ENCODE measurements at regions not wholly inside any gene's neighbourhood (a gene's known extent, or its start where the extent isn't known, plus 50 kb on each side); places are given as distances from the start of the nearest gene placed in this dataset.

DNA sequence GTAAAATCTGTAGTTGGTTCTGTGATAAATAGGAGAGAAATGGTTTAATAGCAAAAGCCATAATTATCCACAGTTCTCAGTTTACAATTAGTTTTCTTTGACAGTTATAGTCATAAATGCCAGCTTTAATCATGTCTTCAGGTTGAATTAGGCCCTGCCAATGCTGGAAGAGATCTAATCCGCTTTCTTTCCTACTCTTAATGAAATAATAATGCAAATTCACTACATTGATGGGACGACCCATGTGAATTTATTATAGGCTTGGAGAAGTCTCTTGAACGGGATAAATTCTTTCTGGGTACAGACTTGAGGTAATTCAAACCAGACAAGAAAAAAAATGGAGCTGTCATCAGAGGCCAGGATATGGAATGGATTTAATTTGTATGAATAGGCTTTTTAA lies 950.4 kb downstream of the EFNA5 start:
- TF ChIP-seq, protein P1, sequence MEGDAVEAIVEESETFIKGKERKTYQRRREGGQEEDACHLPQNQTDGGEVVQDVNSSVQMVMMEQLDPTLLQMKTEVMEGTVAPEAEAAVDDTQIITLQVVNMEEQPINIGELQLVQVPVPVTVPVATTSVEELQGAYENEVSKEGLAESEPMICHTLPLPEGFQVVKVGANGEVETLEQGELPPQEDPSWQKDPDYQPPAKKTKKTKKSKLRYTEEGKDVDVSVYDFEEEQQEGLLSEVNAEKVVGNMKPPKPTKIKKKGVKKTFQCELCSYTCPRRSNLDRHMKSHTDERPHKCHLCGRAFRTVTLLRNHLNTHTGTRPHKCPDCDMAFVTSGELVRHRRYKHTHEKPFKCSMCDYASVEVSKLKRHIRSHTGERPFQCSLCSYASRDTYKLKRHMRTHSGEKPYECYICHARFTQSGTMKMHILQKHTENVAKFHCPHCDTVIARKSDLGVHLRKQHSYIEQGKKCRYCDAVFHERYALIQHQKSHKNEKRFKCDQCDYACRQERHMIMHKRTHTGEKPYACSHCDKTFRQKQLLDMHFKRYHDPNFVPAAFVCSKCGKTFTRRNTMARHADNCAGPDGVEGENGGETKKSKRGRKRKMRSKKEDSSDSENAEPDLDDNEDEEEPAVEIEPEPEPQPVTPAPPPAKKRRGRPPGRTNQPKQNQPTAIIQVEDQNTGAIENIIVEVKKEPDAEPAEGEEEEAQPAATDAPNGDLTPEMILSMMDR (IDR thresholded peaks at IDR 0.05; ENCODE audit: extremely low read depth, missing control alignments) = no peak
- no peak for DNase-seq (ENCODE audit: low spot score)

DNA sequence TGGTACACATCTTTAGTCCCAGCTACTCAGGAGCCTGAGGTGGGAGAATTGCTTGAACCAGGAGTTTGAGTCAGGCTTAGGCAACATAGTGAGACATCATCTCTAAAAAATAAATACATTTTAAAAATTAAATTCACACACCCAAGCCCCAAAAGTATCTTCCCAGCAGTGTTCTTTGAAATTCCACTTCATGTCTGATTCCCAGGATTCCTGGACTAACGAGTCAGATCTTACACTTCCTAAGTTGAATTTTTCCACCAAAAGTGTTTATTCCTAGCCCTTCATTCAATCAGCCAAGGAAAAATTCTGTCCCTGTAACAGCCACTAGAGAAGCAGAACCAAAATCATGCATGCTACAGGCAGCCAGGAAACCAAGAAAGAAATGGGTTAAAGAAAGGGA lies 970.9 kb downstream of the EFNA5 start:
- no peak for DNase-seq (ENCODE audit: low spot score)
- TF ChIP-seq, protein P1 (IDR thresholded peaks at IDR 0.05; ENCODE audit: extremely low read depth, missing control alignments) = no peak

DNA sequence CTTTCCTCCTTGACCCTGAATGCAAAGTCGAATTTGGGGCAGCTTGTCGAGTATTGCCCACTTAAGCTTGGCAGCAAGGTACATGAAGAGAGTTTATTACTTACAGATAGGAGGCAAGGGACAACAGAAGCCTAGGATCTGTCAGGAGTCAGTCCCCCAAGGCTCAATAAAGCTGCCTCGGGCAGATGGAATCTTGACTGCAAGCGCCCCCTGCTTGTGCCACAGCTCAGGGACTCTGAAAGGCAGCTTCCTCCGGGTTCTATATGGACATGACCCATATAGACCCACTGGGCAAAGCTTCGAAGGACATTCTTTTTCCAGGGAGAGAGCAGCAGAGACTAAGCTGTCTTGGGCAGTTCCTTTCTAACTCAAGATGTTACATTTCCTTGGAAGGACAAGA lies 971.5 kb downstream of the EFNA5 start:
- TF ChIP-seq, protein P1 (IDR thresholded peaks at IDR 0.05; ENCODE audit: extremely low read depth, missing control alignments) = no peak
- DNase-seq (ENCODE audit: low spot score) = no peak

DNA sequence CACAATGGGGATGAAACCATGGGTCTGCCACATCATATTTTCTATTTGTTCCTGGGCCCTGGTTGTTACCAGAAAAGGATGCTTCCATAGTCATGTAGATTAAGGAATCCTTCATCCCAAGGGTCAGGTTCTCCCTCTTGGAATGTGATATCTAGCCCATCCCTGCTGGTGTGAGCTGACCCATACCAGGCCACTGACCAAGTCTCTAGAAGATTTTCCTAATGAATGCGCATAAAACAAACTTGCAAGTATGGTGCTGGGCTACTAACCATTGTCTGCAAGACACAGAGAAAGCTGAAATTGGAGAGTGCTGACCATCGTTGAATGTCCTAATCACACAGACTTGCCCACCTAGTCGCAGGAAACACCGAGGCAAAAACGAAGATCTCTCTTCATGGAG lies 972.6 kb downstream of the EFNA5 start:
- no peak for DNase-seq (ENCODE audit: low spot score)
- TF ChIP-seq, protein P1 (IDR thresholded peaks at IDR 0.05; ENCODE audit: extremely low read depth, missing control alignments) = no peak

DNA sequence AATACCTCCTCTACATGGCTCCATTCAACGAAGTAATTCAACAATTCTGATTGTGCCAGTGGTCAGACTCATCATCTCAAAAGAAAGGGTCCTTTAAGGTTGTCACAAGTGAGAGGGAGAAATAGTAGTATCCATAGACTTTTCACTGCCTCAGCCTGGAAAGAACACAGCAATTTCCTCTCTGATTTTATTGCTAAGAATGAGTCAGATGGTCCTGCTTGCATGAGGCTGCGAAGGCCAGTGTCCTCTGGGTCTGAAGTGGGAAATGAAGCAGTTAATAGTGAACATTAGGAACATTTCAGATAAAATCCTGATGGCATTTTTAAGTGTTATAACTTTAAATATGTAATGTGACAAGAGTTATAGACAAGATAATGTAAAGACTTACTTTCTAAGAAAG lies 979.0 kb downstream of the EFNA5 start:
- TF ChIP-seq, protein P1 (IDR thresholded peaks at IDR 0.05; ENCODE audit: extremely low read depth, missing control alignments) = no peak
- DNase-seq (ENCODE audit: low spot score) = no peak

DNA sequence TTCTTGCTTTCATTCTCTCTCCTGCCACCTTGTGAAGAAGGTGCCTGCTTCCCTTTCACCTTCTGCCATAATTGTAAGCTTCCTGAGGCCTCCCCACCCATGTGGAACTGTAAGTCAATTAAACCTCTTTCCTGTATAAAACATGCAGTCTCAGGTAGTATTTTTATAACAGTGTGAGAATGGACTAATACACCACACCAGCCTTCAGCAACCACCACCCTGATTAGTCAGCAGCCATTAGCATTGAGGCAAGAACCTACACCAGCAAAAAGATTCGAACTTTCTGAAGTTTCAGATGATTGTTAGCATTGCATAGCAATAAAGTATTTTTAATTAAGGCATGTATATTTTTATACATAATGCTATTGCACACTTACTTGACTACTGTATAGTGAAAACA lies 980.2 kb downstream of the EFNA5 start:
- no peak for DNase-seq (ENCODE audit: low spot score)
- TF ChIP-seq, protein P1 (IDR thresholded peaks at IDR 0.05; ENCODE audit: extremely low read depth, missing control alignments) = no peak

DNA sequence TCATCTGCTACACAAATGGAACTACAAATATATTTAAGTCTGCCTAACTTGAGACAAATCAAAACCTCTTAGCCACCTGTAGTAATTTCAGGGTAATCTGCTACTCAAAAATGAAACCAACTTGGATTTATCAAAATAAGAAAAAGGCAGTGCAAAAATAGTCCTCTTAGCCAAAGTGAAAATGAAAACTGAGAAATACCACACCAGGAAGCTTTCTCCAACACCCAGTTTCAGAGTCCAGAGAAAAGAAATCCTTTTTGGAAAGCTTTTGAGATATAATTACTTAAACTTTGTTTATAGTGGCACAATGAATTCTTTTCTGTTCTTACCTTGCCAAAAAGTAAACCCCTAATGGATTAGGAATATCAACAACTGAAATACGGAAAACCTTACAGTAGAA lies 990.4 kb downstream of the EFNA5 start:
- TF ChIP-seq, protein P1 (IDR thresholded peaks at IDR 0.05; ENCODE audit: extremely low read depth, missing control alignments) = no peak
- no peak for DNase-seq (ENCODE audit: low spot score)
